SK-N-MC (cell line): ENCODE measurements at regions not wholly inside any gene's neighbourhood (a gene's known extent, or its start where the extent isn't known, plus 50 kb on each side); places are given as distances from the start of the nearest gene placed in this dataset.
"Not testable (repeated sequence)": the region's sequence is repeated elsewhere in the genome, so short reads cannot be mapped to it uniquely, and the experiment has no call there.

Experiments
- DNase-seq: peaks from one replicate; pipeline ENCODE4 v3.0.0-alpha.2; 2011; ENCODE audit warnings: low read depth, low spot score
- H3K27ac ChIP-seq: fragments of 200-600 bp; sonication (generic); 2 replicates; pipeline ENCODE4 v1.5.1; 2016; ENCODE audit warnings: mixed run types
- H3K36me3 ChIP-seq: fragments of 200-600 bp; sonication (generic); 2 replicates; pipeline ENCODE4 v1.6.1; 2017; ENCODE audit warnings: antibody characterized with exemption, low read length, mixed read lengths; ENCODE audit not compliant: insufficient read depth
- H3K4me3 ChIP-seq: fragments of 200-600 bp; sonication (generic); 2 replicates; pipeline ENCODE4 v1.5.1; 2016
- H3K9ac ChIP-seq: fragments of 200-600 bp; sonication (generic); 2 replicates; pipeline ENCODE4 v1.8.0; 2017; ENCODE audit warnings: mixed run types, mixed read lengths; ENCODE audit not compliant: insufficient read length
- H3K9me3 ChIP-seq: fragments of 200-600 bp; sonication (generic); 2 replicates; pipeline ENCODE4 v1.6.1; 2017; ENCODE audit warnings: low read depth, mild to moderate bottlenecking, antibody characterized with exemption, low read length, moderate library complexity, mixed read lengths
- EZH2 ChIP-seq: fragments of 200-600 bp; sonication (generic); IDR thresholded peaks from one replicate; pipeline ENCODE4 v1.6.1; 2017; ENCODE audit warnings: antibody characterized with exemption
- FOXP2 ChIP-seq: optimal IDR thresholded peaks from 2 replicates; pipeline ENCODE3; 2011; ENCODE audit warnings: mild to moderate bottlenecking, moderate library complexity; ENCODE audit not compliant: insufficient read depth; ENCODE audit errors: extremely low read length, control extremely low read depth
- POLR2AphosphoS5 ChIP-seq: IDR thresholded peaks from 2 replicates; pipeline ENCODE4 v1.6.1; 2012; ENCODE audit warnings: mild to moderate bottlenecking, low read depth, low read length, borderline replicate concordance

DNA sequence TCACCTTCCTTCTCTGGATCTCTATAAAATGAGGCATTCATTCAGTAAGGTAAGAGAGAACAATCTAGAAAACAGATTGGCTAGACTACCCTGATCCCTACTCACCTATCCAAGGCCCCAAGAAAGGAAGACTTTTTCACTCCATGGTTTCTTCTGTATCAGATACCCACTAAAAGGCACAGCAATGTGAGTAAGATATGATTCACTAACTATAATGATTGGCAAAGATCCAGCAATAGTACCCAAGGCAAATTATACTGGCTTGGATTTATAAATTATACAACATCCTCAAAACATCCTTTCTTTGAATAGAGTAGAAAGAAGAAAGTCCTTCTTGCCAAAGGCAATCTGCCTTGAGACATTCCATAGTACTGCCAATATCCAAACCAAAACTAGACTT is 1432.0 kb upstream of the GOT2 start:
- H3K9ac ChIP-seq, result no peak overlapping the region
- no peak for TF ChIP-seq EZH2
- TF ChIP-seq POLR2AphosphoS5, result no peak
- no peak for TF ChIP-seq FOXP2
- no peak for DNase-seq
- H3K9me3 ChIP-seq, result no peaks in the 10 kb centered on the region
- H3K27ac ChIP-seq, result no peak overlapping the region
- no peaks in the 10 kb centered on the region for H3K36me3 ChIP-seq
- no peak overlapping the region for H3K4me3 ChIP-seq

DNA sequence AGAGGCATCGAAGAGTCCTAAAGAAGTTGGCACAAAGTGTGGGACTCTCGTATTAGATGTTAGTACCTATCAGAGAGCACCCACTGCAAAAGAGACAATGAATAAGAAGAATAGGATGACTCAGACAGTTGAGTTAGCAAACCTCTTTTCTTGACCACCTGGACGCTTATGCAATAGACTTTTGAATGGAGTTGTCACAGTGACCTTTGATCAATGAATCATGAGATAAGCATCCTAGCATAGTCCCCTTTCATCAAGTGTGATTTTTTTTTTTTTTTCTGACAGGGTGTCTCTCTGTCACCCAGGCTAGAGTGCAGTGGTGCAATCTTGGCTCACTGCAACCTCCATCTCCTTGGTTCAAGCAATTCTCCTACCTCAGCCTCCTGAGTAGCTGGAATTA is 1417.9 kb upstream of the GOT2 start:
- Histone ChIP-seq H3K27ac (no peak overlapping the region), H3K4me3 (no peak overlapping the region), H3K9me3 (no peaks in the 10 kb centered on the region), H3K9ac (no peak overlapping the region), H3K36me3 (no peaks in the 10 kb centered on the region)
- no peak for DNase-seq
- no peak for TF ChIP-seq POLR2AphosphoS5
- no peak for TF ChIP-seq FOXP2
- no peak for TF ChIP-seq EZH2

DNA sequence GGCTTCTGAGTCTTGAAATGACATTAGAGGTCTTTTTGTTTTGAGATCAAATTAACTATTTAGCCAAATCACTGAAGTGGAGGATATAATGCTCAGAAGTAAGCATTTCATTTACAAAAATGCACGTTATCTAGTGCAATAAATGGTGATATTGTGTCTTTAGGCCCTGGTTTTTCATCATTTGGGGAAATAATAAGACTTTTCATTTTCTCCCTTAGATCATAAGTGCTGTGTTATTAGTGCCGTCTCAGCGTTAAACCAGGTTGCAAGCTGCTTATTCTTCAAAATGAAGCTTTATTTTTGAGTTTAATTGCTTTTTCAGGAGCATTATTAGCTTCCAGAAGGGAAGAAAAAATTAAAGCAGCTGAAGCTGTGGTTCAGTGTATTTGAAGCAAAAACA is 1416.8 kb upstream of the GOT2 start:
- DNase-seq, result no peak
- TF ChIP-seq POLR2AphosphoS5, result no peak
- no peak for TF ChIP-seq EZH2
- no peak for TF ChIP-seq FOXP2

DNA sequence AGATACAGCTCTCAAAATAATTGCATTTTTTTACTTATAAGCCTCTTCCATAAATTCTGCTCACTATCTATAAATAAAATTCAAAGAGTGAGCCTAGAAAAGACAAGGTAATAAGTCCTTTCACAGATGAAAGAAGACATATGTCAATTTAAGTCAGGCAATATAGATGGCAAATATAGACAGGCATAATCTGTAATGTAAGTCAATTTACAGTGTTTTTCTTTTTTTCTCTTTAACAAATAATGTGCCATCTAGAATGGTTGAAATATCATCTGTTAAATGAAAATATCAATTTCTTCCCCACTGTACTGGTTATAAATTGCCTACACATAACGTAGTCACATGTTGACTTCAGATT is 1409.2 kb upstream of the GOT2 start:
- DNase-seq, result no peak
- Histone ChIP-seq H3K4me3 (no peak overlapping the region), H3K27ac (no peak overlapping the region), H3K9me3 (no peaks in the 10 kb centered on the region), H3K36me3 (no peaks in the 10 kb centered on the region), H3K9ac (no peak overlapping the region)
- TF ChIP-seq POLR2AphosphoS5 (no peak), FOXP2 (no peak), EZH2 (no peak)

More for the DNA sequence above, 1416.8 kb upstream of the GOT2 start:
- Histone ChIP-seq H3K36me3 (no peaks in the 10 kb centered on the region), H3K9ac (no peak overlapping the region), H3K9me3 (no peaks in the 10 kb centered on the region), H3K4me3 (no peak overlapping the region), H3K27ac (no peak overlapping the region)

DNA sequence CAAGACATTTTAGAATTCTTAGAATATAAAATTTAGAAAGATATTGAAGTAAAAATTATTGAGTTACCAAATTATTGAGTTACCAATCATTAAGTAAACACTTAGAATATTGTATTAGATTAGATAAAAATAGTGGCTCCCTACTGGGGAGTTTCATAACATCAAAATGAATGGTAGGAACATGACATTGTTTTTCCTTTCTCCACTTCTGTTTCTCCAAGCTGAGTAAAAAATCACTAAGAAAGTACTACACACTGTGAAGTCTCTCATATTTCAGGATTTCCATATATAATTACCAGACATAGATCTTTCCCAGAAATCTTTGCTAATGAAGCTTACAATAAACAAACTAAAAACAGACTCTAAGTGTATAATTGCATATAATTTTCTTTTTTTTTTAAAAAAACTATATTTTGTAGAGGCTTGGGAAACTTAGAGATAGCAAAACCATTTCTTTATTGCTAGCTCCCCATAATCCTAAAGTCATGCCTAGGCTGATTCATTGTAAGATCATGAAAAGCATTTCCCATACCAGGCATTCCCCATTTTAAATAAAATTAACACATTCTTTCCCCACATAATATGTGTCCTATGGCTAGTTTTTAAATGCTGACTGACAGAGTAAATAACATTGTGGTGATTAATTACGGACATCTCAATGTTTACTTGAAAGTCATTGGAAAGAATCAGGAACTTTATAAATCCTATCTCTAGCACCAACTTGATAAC is 1408.7 kb upstream of the GOT2 start:
- H3K9ac ChIP-seq, result no peak overlapping the region
- no peaks in the 10 kb centered on the region for H3K36me3 ChIP-seq
- TF ChIP-seq FOXP2 (no peak), POLR2AphosphoS5 (no peak), EZH2 (no peak)
- DNase-seq, result no peak
- H3K27ac ChIP-seq, result no peak overlapping the region
- H3K4me3 ChIP-seq, result no peak overlapping the region
- H3K9me3 ChIP-seq, result no peaks in the 10 kb centered on the region

DNA sequence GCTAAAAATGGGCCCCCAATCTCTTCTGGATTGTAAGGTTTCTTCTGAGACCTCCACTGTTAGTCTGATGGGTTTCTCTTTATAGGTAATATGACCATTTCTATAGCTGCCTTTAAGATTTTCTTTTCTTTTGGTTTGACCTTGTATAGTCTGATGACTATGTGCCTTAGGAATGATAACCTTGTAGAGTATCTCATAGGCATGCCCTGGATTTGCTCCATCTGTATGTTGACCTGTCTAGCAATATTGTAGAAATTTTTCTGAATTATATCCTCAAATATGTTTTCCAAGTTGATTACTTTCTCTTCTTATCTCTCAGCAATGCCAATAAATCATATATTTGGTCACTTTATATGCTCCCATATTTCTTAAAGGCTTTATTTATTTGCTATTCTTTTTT is 1403.8 kb upstream of the GOT2 start:
- H3K4me3 ChIP-seq, result no peak overlapping the region
- TF ChIP-seq EZH2, result no peak
- no peak for TF ChIP-seq FOXP2
- TF ChIP-seq POLR2AphosphoS5, result no peak

DNA sequence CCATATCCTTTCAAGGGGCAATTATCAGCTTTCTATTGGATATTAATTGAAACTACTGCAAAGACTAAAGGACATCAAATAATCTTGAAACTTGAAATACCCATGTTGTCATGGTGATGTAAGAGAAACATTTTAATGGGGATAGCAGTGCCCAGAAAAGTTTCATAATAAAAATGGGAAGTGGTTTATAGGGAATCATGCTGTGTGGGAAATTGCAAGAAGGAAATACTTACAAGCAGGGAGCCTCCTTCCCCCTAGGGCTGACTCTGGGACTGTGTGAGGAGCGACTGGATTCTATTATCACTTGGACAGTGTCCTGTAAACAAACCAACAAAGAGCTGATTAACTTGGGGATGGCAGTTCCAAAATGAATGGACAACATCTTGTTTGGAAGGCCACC is 1393.1 kb upstream of the GOT2 start:
- TF ChIP-seq EZH2 (no peak), POLR2AphosphoS5 (no peak; the same call in 1 of the 2 replicates), FOXP2 (no peak)
- Histone ChIP-seq H3K4me3 (no peak overlapping the region), H3K27ac (no peak overlapping the region), H3K9ac (no peak overlapping the region), H3K36me3 (no peaks in the 10 kb centered on the region), H3K9me3 (no peaks in the 10 kb centered on the region)
- DNase-seq, result peak; percentile 64

More for the DNA sequence above, 1403.8 kb upstream of the GOT2 start:
- H3K27ac ChIP-seq, result no peak overlapping the region
- no peak overlapping the region for H3K9ac ChIP-seq
- no peaks in the 10 kb centered on the region for H3K36me3 ChIP-seq
- DNase-seq, result no peak
- no peaks in the 10 kb centered on the region for H3K9me3 ChIP-seq

DNA sequence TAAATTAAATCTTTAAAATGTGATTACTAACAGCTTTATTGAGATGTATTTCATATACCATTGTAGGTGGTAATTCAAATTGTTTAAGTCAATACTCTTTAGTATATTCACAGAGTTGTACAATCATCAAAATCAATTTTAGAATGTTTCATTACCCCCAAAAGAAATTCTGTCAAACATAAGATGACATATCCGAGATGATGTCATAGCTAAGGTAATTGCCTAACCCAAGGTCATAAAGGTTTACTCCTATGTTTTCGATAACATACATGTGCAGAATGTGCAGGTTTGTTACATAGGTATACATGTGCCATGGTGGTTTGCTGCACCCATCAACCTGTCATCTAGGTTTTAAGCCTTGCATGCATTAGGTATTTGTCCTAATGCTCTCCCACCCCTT is 1392.0 kb upstream of the GOT2 start:
- H3K27ac ChIP-seq, H3K9ac ChIP-seq, H3K36me3 ChIP-seq, H3K9me3 ChIP-seq, H3K4me3 ChIP-seq, DNase-seq: not testable (repeated sequence)

DNA sequence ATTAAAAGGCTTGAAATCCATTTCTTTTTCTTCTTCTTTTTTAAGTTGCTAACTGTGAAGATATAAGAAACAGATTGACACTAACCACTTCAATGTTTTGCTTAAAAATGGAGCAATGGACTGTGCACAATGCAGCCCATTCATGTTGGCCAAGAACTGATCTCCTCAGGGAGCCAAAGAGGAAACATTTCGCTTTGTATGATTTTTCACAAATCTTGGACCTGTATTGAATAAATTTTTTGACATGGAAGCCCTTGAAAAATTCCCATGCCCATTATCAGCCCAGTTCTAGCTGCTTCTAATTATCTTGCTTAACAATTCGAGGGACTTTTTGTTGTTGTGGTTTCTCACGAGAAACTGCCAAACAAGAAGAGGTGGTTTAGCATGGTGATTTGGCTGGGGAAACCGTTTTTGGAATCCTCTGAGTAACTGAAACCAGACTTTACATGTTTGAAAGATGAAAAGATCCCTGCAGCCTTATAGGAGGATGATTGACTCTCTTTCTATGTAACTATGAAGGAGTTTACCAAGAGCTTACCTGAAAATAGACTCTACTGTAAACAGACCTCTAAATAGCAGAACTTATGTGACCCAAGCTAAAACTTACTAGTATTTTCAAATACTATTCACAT is 1389.4 kb upstream of the GOT2 start:
- no peak overlapping the region for H3K4me3 ChIP-seq
- no peaks in the 10 kb centered on the region for H3K9me3 ChIP-seq
- no peak for TF ChIP-seq FOXP2
- TF ChIP-seq POLR2AphosphoS5, result no peak
- TF ChIP-seq EZH2, result no peak
- no peak for DNase-seq
- no peak overlapping the region for H3K27ac ChIP-seq
- no peaks in the 10 kb centered on the region for H3K36me3 ChIP-seq
- no peak overlapping the region for H3K9ac ChIP-seq
